ENCODE measurements at regions not wholly inside any gene's neighbourhood (a gene's known extent, or its start where the extent isn't known, plus 50 kb on each side); places are given as distances from the start of the nearest gene placed in this dataset.

DNA sequence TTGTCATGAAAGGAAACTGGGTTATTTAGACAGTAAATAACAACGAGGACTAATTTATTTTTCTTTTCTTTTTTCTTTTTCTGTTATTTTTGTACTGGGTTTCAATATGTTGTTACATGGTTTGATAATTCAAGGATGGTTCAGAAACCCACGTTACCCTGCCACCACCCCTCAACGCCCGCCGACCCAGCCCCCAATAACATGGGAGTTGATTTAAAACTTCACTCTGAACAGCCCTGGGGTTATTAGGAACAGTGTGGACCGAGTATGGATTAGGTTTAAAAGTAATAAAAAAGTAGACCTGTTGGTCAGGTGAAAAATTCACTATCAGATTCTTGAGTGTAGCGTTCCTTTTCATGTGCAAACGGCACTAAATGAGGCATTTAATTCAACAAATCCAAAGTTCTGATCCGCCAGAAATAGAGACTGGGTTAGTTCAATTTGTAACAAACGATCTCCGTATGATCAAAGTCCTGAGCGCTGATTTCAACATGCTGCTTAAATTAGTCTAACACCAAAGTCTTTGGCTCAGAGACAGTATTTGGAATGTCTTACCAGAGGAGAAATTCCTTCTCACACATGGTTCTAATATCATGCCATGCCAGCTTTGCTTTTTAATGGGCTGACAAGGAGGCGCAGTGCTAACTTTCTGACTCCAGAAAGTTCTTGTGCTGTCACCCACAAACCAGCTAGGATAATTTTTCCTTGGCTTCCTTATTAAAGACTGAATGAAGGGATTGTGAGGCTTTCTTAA lies 173.1 kb upstream of the IRX3 start:
- DNase-seq (ENCODE audit: low read depth, low spot score): no peak
- in situ Hi-C loops (cut with HindIII; ENCODE audit: low pct_unique_long_range_greater_than_20kb, low sequenced_read_pairs): no loop called here

DNA sequence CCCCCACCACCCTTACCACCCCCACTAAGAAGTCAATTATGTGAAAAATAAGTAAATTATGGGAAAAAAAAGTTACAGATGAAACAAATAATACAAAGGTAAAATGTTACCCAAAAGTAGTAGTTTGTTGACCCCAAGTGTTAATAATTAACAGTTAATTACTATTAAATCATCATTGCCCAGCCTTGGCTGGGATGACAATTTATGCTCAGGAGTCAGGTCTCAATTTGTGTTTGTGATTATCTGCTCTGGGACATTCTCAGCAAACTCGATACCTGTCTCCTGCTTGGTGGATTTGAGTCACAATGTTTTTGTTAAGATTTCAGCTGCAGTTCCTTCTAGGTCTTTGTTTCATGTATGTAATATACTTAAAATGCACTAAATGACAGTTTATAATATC lies 172.3 kb upstream of the IRX3 start:
- in situ Hi-C loops (cut with HindIII; ENCODE audit: low pct_unique_long_range_greater_than_20kb, low sequenced_read_pairs): no loop called here
- no peak for DNase-seq (ENCODE audit: low read depth, low spot score)

DNA sequence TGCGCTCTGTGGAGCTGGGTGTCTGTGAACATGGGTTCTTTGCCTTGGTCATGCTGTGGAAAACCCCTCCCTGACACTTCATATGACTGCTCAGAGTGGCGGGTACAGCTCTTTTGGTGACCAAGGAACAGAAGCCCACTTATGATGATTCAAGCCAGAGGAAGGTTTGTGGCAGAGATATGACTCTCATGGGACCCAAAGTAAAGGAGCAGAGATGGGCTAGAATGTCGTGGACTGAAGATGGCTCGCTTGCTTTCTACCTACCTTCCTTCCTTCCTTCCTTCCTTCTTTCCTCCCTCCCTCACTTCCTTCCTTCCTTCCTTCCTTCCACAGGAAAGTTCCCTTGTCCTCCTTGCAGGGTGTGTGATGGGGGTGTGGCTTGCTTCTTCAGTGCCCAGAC lies 169.7 kb upstream of the IRX3 start:
- DNase-seq (ENCODE audit: low read depth, low spot score): no peak
- in situ Hi-C loops (cut with HindIII; ENCODE audit: low pct_unique_long_range_greater_than_20kb, low sequenced_read_pairs): no loop called here

DNA sequence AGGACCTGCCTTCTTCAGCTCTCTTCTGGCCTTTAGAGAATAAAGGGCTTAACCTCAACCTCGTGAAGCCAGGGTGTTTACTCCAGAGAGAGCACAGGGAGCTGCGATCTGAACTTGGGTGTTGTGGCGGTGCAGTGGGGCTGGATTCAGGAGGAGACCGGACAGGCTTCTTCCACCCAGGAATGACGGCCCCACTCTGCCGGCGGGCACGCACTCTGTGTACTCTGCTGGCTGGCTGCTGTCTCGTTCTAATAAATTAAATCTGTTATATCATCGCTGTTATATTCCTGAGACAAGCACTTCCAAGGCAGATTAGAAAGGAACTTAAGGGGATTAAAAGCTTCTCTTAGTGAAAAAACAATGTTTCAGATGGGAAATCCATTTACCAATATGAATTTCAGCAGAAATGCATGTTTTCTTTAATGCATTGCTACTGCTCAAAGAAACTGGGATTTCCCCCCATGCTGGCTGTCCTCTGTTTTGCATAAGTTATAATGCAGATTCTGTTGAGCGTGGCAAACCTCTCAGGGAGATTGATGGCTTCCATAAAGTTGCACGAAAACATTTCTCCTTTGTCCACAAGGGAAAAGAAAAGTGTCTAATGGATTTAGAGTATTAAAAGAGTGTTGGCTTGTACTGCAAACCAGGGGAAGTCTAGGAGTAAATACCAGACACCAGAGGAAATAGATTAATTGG lies 168.6 kb upstream of the IRX3 start:
- in situ Hi-C loops (cut with HindIII; ENCODE audit: low pct_unique_long_range_greater_than_20kb, low sequenced_read_pairs): no loop called here
- no peak for DNase-seq (ENCODE audit: low read depth, low spot score)

DNA sequence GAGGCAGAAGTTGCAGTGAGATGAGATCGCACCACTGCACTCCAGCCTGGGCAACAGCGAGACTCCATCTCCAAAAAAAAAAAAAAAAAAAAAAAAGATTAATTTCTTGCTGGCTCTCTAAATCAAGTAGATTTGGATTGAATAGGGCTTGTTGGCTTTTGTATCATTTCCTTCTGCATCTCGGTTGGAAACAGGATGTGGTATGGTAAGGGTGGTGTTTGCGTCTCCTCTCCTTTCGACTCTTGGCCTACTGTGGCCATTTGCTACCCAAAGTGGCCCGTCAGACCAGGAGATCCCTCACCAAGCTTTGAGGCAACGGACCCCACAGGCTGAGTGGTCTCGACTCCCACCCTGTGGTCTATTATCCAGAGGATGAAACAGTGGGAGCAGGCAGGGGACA lies 168.0 kb upstream of the IRX3 start:
- in situ Hi-C loops (cut with HindIII; ENCODE audit: low pct_unique_long_range_greater_than_20kb, low sequenced_read_pairs): no loop called here
- no peak for DNase-seq (ENCODE audit: low read depth, low spot score)

DNA sequence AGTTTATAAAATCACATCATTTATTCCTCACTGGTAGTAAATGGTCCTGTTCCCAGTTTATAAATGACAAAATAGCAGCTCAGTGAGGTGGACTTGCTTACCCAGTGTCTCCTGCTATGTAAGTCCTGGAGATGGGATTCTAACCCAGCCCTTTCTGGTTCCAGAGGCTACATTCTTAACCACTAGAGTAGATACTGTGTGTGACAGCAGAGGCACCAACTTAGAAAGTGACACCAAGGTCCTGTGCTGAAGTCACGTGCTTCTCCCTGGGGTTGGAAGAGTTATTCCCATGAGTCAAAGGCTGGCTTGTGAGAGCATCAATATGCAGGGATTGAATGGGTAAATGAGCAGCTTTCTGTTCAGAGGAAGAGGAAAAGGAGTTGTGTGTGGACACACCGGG lies 167.3 kb upstream of the IRX3 start:
- DNase-seq (ENCODE audit: low read depth, low spot score): no peak
- in situ Hi-C loops (cut with HindIII; ENCODE audit: low pct_unique_long_range_greater_than_20kb, low sequenced_read_pairs): no loop called here

DNA sequence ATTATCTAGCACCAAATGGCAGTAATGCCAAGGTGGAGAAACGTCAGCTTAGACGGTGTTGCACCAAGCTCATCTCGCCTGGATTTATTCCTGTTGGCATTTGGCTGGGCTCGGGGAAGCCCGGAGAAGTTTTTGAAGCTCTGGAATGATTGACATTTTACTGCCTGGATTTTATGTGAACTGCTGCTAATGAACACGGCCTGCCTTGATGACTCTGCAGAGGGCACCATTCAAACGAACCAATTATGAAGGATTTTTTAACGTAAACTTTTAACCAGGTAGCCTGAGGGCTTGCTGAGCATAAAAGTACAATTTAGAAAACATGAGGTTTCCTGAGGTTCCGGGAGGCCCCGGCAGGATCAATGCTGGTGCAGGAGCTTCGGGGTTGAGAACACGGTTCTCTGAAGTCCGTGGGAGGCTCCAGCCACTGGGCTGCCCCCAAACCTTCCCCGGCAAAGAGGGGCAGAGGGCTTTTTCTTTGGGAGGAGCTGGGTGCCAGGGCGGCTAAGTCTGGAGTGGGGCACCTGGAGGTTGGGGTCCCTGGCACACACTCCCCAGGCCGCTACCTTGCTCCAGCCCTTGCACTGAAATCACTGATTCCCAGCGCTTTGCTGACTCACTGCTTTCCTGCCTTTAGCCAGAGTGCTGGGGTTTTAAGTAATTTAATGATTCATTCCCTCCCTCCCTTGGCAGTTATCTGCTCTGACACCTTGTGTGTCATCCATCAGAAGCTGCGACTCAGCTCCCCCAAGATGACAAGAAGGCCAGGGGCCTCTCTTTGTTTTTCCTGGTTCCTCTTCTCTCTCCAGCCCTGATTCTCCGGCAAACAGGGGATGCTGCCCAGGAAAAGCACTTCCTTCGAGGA lies 161.2 kb upstream of the IRX3 start:
- in situ Hi-C loops (cut with HindIII; ENCODE audit: low pct_unique_long_range_greater_than_20kb, low sequenced_read_pairs): no loop called here
- DNase-seq (ENCODE audit: low read depth, low spot score): no peak

DNA sequence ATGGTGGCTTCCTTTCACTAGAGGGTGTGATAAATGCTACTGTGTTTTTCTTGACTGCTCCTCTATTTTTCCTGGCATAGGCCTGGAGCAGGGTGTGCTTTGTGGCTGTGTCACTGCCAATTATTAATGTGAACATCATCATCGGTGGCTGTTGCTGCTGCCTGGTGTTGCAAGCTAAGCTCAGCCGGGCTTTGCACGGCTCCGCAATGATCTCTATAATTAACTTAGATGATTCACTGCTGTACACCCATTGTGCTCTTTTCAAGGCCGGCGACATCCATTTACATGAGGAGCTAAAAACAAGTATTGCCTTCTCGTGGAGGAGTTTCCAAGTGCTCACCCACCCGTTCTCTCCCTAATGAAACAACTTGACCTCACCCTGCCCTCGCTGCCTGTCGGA lies 160.1 kb upstream of the IRX3 start:
- in situ Hi-C loops (cut with HindIII; ENCODE audit: low pct_unique_long_range_greater_than_20kb, low sequenced_read_pairs): no loop called here
- no peak for DNase-seq (ENCODE audit: low read depth, low spot score)

DNA sequence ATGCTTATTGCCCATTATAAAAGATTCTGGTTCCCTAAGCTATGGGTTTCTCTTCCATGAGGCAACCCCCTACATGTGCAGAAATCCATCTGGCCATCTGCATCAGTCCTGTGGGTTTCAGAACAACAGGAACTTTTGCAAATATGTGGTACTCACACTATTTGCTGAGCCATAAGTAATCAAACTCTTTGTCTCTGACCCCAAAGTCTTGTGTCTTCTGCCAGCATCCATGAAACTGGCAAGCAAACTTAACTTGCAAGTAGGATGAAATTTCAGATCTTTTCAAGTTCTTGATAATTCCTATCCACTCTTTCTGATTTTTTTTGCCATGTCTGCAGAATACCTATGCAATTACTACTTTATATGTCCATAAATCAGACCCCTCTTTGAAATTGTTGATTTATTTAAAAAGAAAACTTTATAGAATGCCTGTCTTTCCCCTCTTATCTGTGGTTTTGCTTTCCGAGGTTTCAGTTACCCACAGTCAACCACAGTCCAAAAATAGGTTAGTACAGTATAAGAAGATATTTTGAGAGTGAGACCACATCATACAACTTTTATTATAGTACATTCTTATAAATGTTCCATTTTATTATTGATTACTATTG lies 158.4 kb upstream of the IRX3 start:
- no peak for DNase-seq (ENCODE audit: low read depth, low spot score)
- in situ Hi-C loops (cut with HindIII; ENCODE audit: low pct_unique_long_range_greater_than_20kb, low sequenced_read_pairs): no loop called here

DNA sequence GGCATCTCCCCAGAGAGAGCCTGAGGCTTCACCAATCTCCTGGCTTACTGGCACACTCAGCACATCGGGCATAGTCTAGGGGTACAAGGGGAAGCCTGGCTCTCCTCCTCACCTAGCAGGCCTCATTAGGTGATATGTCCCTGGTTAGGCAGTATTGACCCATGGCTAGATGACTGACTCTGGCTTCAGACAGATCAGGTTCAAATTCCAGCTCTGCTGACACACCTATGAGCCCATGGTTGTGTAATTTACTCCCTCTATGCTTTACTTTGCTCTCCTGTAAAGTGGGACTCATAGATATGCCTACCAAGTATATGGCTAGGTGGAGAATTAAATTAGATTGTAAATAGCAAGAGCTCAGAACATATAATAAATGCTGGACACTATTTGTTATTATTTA lies 157.3 kb upstream of the IRX3 start:
- in situ Hi-C loops (cut with HindIII; ENCODE audit: low pct_unique_long_range_greater_than_20kb, low sequenced_read_pairs): no loop called here
- no peak for DNase-seq (ENCODE audit: low read depth, low spot score)

DNA sequence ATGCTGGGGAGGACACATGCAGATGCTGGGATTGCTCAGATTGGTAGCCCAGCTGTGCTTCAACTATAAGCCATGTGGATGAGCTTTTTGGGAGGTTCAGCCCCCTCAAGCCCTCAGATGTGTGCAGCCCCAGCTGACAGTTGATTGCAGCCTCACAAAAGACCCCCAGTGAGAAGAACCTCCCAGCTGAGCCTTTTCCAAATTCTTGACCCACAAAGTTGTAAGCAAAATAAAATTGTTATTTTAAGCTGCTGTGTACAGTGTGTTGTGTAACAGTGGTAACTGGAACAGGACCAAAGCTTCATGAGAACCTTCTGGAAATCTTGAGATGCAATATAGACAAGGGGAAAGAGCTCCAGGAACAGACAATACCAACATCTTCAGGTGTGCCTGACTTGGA lies 156.8 kb upstream of the IRX3 start:
- in situ Hi-C loops (cut with HindIII; ENCODE audit: low pct_unique_long_range_greater_than_20kb, low sequenced_read_pairs): no loop called here
- no peak for DNase-seq (ENCODE audit: low read depth, low spot score)

DNA sequence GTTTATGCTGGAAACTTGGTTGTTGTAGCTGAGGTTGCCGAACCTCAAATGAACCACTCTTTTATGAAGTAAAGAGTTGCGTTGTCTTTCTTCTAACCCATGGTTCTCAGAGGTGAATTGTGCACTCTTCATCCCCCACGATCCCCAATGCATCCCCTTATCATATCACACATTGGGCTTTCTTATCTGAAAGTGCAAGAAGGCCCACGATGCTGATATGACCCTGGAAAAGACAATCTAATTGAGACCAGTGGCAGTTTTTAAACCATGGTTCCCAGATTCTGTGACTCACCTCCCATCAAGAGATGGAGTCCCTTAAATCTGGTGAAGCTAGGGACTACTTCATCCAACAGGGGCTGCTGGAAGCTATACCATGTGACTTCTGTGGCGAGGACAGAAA lies 156.3 kb upstream of the IRX3 start:
- in situ Hi-C loops (cut with HindIII; ENCODE audit: low pct_unique_long_range_greater_than_20kb, low sequenced_read_pairs): no loop called here
- no peak for DNase-seq (ENCODE audit: low read depth, low spot score)

DNA sequence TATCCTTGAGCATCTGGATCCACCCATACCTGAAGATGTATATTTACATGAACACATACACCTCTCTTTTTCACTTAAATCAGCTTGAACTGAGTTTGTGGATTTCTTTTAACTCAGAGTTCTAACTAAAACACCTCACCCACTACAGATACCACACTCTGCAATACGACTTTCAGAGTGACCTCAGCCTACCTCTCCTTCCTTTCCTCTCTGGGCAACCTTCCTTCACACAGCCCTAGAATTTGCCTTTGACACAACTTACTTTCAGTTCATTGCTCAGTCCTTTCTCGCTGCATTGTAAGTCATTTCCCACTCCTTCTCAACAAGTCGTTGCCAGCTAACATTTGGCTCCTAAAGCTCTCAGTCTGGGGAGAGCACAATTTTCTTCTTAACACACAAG lies 151.9 kb upstream of the IRX3 start:
- in situ Hi-C loops (cut with HindIII; ENCODE audit: low pct_unique_long_range_greater_than_20kb, low sequenced_read_pairs): no loop called here
- no peak for DNase-seq (ENCODE audit: low read depth, low spot score)

DNA sequence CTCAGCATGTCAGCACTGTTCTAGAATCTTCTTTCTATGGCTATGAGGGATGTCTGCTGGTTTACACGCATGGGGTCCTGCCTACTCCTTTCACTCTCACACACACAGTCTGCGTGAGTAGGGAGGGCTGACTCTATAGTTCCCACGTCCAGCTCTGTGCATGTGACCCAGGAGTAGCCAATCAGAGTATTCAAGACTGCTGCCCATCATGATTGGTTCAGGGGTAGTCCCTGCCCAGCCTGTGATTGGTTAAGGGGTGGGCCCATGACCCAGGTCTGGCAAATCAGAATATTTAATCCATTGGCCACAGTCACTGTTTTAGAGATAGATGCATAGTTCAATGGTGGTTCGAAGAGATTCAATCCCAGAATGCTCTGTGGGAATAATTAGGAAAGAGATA lies 151.3 kb upstream of the IRX3 start:
- no peak for DNase-seq (ENCODE audit: low read depth, low spot score)
- in situ Hi-C loops (cut with HindIII; ENCODE audit: low pct_unique_long_range_greater_than_20kb, low sequenced_read_pairs): no loop called here

DNA sequence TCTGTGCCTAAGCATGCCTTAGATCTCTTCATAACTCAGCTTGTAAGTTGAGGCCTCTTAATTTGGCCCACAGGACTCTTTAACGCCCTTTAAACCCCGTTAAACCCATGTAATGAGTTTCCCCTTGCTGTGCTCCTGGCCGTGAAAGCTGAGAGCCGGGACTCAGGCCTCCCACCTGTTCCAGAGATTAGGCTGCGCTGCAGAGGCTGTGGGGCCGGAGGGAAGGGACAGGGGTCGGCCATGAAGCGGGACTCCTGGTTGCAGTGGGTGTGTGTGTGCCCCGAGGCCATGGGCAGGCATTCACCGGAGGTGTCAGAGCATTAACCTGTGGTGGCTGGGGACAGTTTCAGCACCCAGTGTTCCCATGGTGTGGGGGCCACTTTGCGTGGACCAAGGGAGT lies 150.8 kb upstream of the IRX3 start:
- DNase-seq (ENCODE audit: low read depth, low spot score): no peak
- in situ Hi-C loops (cut with HindIII; ENCODE audit: low pct_unique_long_range_greater_than_20kb, low sequenced_read_pairs): no loop called here

DNA sequence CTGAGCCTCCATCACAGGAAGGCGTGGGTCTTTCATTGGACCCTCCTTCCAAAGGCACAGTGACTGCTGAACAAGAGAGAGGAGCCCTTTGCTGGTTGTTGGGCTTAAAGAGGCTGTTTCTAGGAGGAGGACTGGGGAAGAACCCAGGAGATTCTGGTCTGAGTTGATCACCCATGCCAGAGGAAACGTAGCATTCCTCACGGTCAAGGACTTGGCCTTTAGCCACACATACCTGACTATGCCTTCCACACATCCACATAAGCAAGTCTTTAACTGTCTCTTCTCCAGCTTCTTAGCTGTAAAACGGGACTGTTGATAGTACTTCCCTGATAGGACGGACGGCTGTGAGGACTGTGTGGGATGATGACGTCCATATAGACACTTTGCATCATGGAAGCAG lies 149.8 kb upstream of the IRX3 start:
- in situ Hi-C loops (cut with HindIII; ENCODE audit: low pct_unique_long_range_greater_than_20kb, low sequenced_read_pairs): no loop called here
- DNase-seq (ENCODE audit: low read depth, low spot score): no peak

DNA sequence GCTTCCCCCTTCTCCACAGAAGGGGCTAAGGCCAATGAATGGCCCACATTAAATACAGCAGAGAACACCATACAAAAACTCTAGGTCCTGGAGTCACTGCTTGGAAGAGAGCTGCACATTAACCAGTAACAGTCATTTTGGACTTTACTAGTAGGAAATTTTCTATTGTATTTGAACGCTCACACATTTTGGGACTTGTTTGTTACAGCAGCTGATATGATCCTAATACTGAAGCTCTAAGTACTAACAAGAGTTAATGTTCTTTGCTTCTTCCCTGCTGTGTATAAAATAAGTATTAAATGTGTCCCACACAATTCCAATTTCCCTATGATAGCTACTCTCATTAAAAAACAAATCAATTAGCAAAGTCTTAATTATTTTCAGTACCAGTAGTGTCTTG lies 148.3 kb upstream of the IRX3 start:
- in situ Hi-C loops (cut with HindIII; ENCODE audit: low pct_unique_long_range_greater_than_20kb, low sequenced_read_pairs): no loop called here
- DNase-seq (ENCODE audit: low read depth, low spot score): no peak

DNA sequence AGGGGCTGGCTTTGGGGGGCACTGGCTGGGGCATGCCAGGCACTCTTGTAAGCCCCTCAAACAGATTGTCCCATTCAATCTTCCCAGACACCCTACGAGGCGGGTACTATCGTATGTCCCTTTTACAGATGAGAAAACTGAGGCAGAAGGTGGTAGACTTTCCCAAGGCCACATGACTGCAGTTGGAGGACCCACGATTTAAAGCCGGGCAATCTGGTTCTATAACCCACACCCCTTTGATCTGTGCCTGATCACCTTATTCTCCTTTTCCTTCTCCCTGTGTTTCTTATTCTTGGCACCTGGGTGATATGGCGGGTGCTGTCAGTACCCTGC lies 146.3 kb upstream of the IRX3 start:
- in situ Hi-C loops (cut with HindIII; ENCODE audit: low pct_unique_long_range_greater_than_20kb, low sequenced_read_pairs): no loop called here
- no peak for DNase-seq (ENCODE audit: low read depth, low spot score)

All from SK-MEL-5 (cell line).